Stimulated activated CD4-positive, alpha-beta T cell treated with anti-CD3 and anti-CD28 coated beads, Interleukin-12 subunit alpha, Interleukin-12 subunit beta, amount 100 ng/mL, for 24 hours (primary cell): ENCODE measurements at regions not wholly inside any gene's neighbourhood (a gene's known extent, or its start where the extent isn't known, plus 50 kb on each side); places are given as distances from the start of the nearest gene placed in this dataset.

Source experiments
- DNase-seq, 2 experiments: peaks; one replicate each; pipeline ENCODE4 v3.0.0-alpha.2; 2020; ENCODE audit warnings: low read depth in 2 of 2

- no peak for DNase-seq
Observed at GRCh38 chr7:156104501-156105336, 292.5 kb upstream of the SHH start.

GRCh38 chr7:156102267-156102666 is 290.0 kb upstream of the SHH start:
- no peak for DNase-seq

- DNase-seq, result no peak
Observed at GRCh38 chr7:156101355-156101754, 289.1 kb upstream of the SHH start.

- no peak for DNase-seq
Observed at GRCh38 chr7:156100086-156100485, 287.8 kb upstream of the SHH start.

GRCh38 chr7:156099085-156099484 is 286.8 kb upstream of the SHH start:
- no peak for DNase-seq

GRCh38 chr7:156096771-156097538 is 284.7 kb upstream of the SHH start:
- no peak for DNase-seq

GRCh38 chr7:156095908-156096539 is 283.8 kb upstream of the SHH start:
- DNase-seq, result peak in 1 of 2 experiments; percentile 10

GRCh38 chr7:156094350-156095146 is 282.3 kb upstream of the SHH start:
- no peak for DNase-seq

GRCh38 chr7:156092307-156092706 is 280.0 kb upstream of the SHH start:
- DNase-seq, result no peak

GRCh38 chr7:156091519-156092080 is 279.3 kb upstream of the SHH start:
- no peak for DNase-seq

- DNase-seq, result no peak
Observed at GRCh38 chr7:156090988-156091387, 278.7 kb upstream of the SHH start.

GRCh38 chr7:156089222-156089621 is 277.0 kb upstream of the SHH start:
- no peak for DNase-seq

GRCh38 chr7:156088115-156088514 is 275.9 kb upstream of the SHH start:
- DNase-seq, result no peak

- DNase-seq, result no peak
Observed at GRCh38 chr7:156082048-156083040, 270.1 kb upstream of the SHH start.

GRCh38 chr7:156080596-156080995 is 268.3 kb upstream of the SHH start:
- no peak for DNase-seq

- no peak for DNase-seq
Observed at GRCh38 chr7:156080046-156080445, 267.8 kb upstream of the SHH start.

- DNase-seq, result no peak
Observed at GRCh38 chr7:156079156-156079555, 266.9 kb upstream of the SHH start.

GRCh38 chr7:156074982-156075615 is 262.8 kb upstream of the SHH start:
- no peak for DNase-seq

- DNase-seq, result no peak
Observed at GRCh38 chr7:156074084-156074483, 261.8 kb upstream of the SHH start.
